ENCODE measurements at regions not wholly inside any gene's neighbourhood (a gene's known extent, or its start where the extent isn't known, plus 50 kb on each side); places are given as distances from the start of the nearest gene placed in this dataset.

GRCh38 chr21:16983420-16983819, 529.4 kb upstream of the CXADR start:
- no peak for TF ChIP-seq CTCF (IDR thresholded peaks at IDR 0.05; ENCODE audit: extremely low read depth, missing control alignments)
- no peak for DNase-seq (ENCODE audit: low spot score)

GRCh38 chr21:16992448-16992847, 520.4 kb upstream of the CXADR start:
- TF ChIP-seq CTCF (IDR thresholded peaks at IDR 0.05; ENCODE audit: extremely low read depth, missing control alignments) = no peak
- no peak for DNase-seq (ENCODE audit: low spot score)

GRCh38 chr21:16993416-16994038, 519.3 kb upstream of the CXADR start:
- DNase-seq (ENCODE audit: low spot score) = no peak
- TF ChIP-seq CTCF (IDR thresholded peaks at IDR 0.05; ENCODE audit: extremely low read depth, missing control alignments) = no peak

- no peak for DNase-seq (ENCODE audit: low spot score)
- no peak for TF ChIP-seq CTCF (IDR thresholded peaks at IDR 0.05; ENCODE audit: extremely low read depth, missing control alignments)
Measured at GRCh38 chr21:17002594-17003257, 510.1 kb upstream of the CXADR start.

GRCh38 chr21:17003258-17003615, 509.6 kb upstream of the CXADR start:
- no peak for TF ChIP-seq CTCF (IDR thresholded peaks at IDR 0.05; ENCODE audit: extremely low read depth, missing control alignments)
- no peak for DNase-seq (ENCODE audit: low spot score)

- DNase-seq (ENCODE audit: low spot score) = no peak
- TF ChIP-seq CTCF (IDR thresholded peaks at IDR 0.05; ENCODE audit: extremely low read depth, missing control alignments) = no peak
Measured at GRCh38 chr21:17003763-17004373, 509.0 kb upstream of the CXADR start.

GRCh38 chr21:17032141-17032655, 480.6 kb upstream of the CXADR start:
- TF ChIP-seq CTCF (IDR thresholded peaks at IDR 0.05; ENCODE audit: extremely low read depth, missing control alignments) = no peak
- DNase-seq (ENCODE audit: low spot score) = no peak

Data from GM20000 (cell line).